T-cell (primary cell): ENCODE measurements at regions not wholly inside any gene's neighbourhood (a gene's known extent, or its start where the extent isn't known, plus 50 kb on each side); places are given as distances from the start of the nearest gene placed in this dataset.
"Not testable (repeated sequence)": the region's sequence is repeated elsewhere in the genome, so short reads cannot be mapped to it uniquely, and the experiment has no call there.

Experiments
- ATAC-seq, 4 experiments: fragments of 200-7000 bp in 3 of 4; fragments of 150-1000 bp in 1 of 4; cut with Tn5 transposase; replicated peaks in 1 of 4; 1 replicate in 3 of 4; 2 replicates in 1 of 4; pipeline ENCODE4 v1.10.0; 2021; ENCODE audit warnings: moderate library complexity in 3 of 4, mild to moderate bottlenecking in 2 of 4, moderate number of reproducible peaks in 1 of 4
- CTCF ChIA-PET, 2 donors: fragments of 300-600 bp; sonication (Branson Sonifier 250); formaldehyde crosslinking; loops; one replicate each; lab custom pipeline; 2022; ENCODE audit warnings: antibody characterized with exemption in 2 of 2; lab: Charles Lee
- POLR2A ChIA-PET, 2 donors: fragments of 300-600 bp; sonication (Branson Sonifier 250); formaldehyde crosslinking; loops; one replicate each; lab custom pipeline; 2022; ENCODE audit warnings: antibody characterized with exemption in 2 of 2; lab: Charles Lee
- DNase-seq, 35 experiments: peaks; one replicate each; pipeline versions ENCODE4 v3.0.0 to v3.0.0-alpha.2; 2013 to 2023
- H3K27ac ChIP-seq: one replicate; pipeline ENCODE4 v1.5.1; 2013; ENCODE audit warnings: low read length
- H3K27me3 ChIP-seq, 2 experiments: replicated peaks in 1 of 2; 1 replicate in 1 of 2; 2 replicates in 1 of 2; pipeline versions ENCODE4 v1.6.1 to v1.7.0; 2013; ENCODE audit warnings: low read length in 1 of 2, mixed read lengths in 1 of 2; ENCODE audit not compliant: control insufficient read depth in 2 of 2, insufficient read depth in 2 of 2; ENCODE audit errors: extremely low read depth in 1 of 2
- H3K36me3 ChIP-seq, 2 donors: 1 replicate in 1 of 2; 2 replicates in 1 of 2; pipeline versions ENCODE4 v1.6.1 to v1.7.0; 2013; ENCODE audit warnings: low read length in 1 of 2; ENCODE audit not compliant: control insufficient read depth in 2 of 2, insufficient read depth in 1 of 2; ENCODE audit errors: extremely low read depth in 1 of 2
- H3K4me1 ChIP-seq, 2 experiments: 1 replicate in 1 of 2; 2 replicates in 1 of 2; pipeline versions ENCODE4 v1.6.1 to v1.7.0; 2013; ENCODE audit warnings: low read length in 2 of 2, mixed read lengths in 1 of 2; ENCODE audit not compliant: insufficient read depth in 2 of 2, control insufficient read depth in 1 of 2; ENCODE audit errors: extremely low read depth in 1 of 2
- H3K4me3 ChIP-seq, 2 donors: 1 replicate in 1 of 2; 2 replicates in 1 of 2; pipeline versions ENCODE4 v1.5.1 to v1.7.0; 2013; ENCODE audit warnings: mild to moderate bottlenecking in 2 of 2, low read length in 1 of 2, moderate library complexity in 1 of 2; ENCODE audit not compliant: control insufficient read depth in 1 of 2; ENCODE audit errors: extremely low read depth in 1 of 2
- H3K9me3 ChIP-seq: 2 replicates; pipeline ENCODE4 v1.7.0; 2013
- H3K27ac Mint-ChIP-seq, 2 donors: one replicate each; pipeline ENCODE4 v1.8.0; 2020 to 2021; ENCODE audit warnings: mild to moderate bottlenecking in 2 of 2, mixed read lengths in 2 of 2
- H3K27me3 Mint-ChIP-seq, 2 donors: one replicate each; pipeline ENCODE4 v1.8.0; 2021 to 2022; ENCODE audit warnings: mixed read lengths in 2 of 2
- H3K36me3 Mint-ChIP-seq: one replicate; pipeline ENCODE4 v1.8.0; 2021; ENCODE audit warnings: mixed read lengths
- H3K4me1 Mint-ChIP-seq, 3 donors: one replicate each; pipeline ENCODE4 v1.8.0; 2020 to 2022; ENCODE audit warnings: mixed read lengths in 3 of 3, mild to moderate bottlenecking in 1 of 3
- H3K4me3 Mint-ChIP-seq, 3 donors: one replicate each; pipeline ENCODE4 v1.8.0; 2020 to 2022; ENCODE audit warnings: mild to moderate bottlenecking in 3 of 3, mixed read lengths in 3 of 3, moderate library complexity in 3 of 3
- H3K9me3 Mint-ChIP-seq, 3 donors: one replicate each; pipeline ENCODE4 v1.8.0; 2020 to 2022; ENCODE audit warnings: mixed read lengths in 3 of 3
- WGBS: methylation state at CpG from one replicate; pipeline ENCODE4 v1.1.5; 2013; ENCODE audit warnings: missing lambda C conversion rate; ENCODE audit not compliant: insufficient coverage; 5-methylcytosine and 5-hydroxymethylcytosine counted together

- Histone ChIP-seq H3K4me3 (no peak overlapping the region), H3K27me3 (no peaks in the 10 kb centered on the region), H3K36me3 (no peaks in the 10 kb centered on the region), H3K4me1 (no peaks in the 10 kb centered on the region), H3K27ac (no peak overlapping the region), H3K9me3 (no peaks in the 10 kb centered on the region)
- H3K9me3 Mint-ChIP-seq, result peaks cover 2 to 8% (median 4%) of the 10 kb centered on the region in 3 donors
- ChIA-PET CTCF (no interaction called here), POLR2A (no interaction called here)
- no peaks in the 10 kb centered on the region for H3K4me1 Mint-ChIP-seq
- no peak overlapping the region for H3K27ac Mint-ChIP-seq
- WGBS, result 80% methylated on average over 4 of the region's 5 CpGs
- no peak overlapping the region for H3K4me3 Mint-ChIP-seq
- DNase-seq, result no peak
- ATAC-seq, result no peak
- H3K36me3 Mint-ChIP-seq, result no peaks in the 10 kb centered on the region
- H3K27me3 Mint-ChIP-seq, result peaks cover 0 to 5% of the 10 kb centered on the region in 2 donors
Measured at GRCh38 chr5:163261647-163262269, 175.6 kb upstream of the CCNG1 start.

DNA sequence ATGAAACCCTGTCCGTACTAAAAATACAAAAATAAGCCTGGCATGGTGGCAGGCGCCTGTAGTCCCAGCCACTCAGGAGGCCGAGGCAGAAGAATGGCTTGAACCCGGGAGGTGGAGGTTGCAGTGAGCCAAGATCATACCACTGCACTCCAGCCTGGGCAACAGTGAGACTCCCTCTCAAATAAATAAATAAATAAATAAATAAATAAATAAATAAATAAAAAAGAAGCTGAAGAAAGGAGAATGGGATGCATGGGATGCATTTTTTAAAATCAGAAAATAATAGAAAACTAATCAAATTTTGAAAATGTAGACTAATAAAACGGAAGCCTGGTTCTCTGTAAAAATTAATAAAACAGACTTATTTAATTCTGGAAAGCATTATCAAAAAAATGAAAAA lies 171.1 kb upstream of the CCNG1 start:
- H3K27ac Mint-ChIP-seq, H3K36me3 ChIP-seq, H3K4me3 ChIP-seq, POLR2A ChIA-PET, H3K27me3 Mint-ChIP-seq, CTCF ChIA-PET, H3K4me1 ChIP-seq, H3K9me3 ChIP-seq, ATAC-seq, H3K9me3 Mint-ChIP-seq, DNase-seq, H3K4me3 Mint-ChIP-seq, H3K4me1 Mint-ChIP-seq, H3K36me3 Mint-ChIP-seq, H3K27me3 ChIP-seq, H3K27ac ChIP-seq: not testable (repeated sequence)
- WGBS, result 86% methylated on average over 1 of the region's 5 CpGs

GRCh38 chr5:163269624-163270023 lies 167.8 kb upstream of the CCNG1 start:
- ChIA-PET CTCF (no interaction called here), POLR2A (no interaction called here)
- Histone ChIP-seq H3K9me3 (no peaks in the 10 kb centered on the region), H3K27me3 (no peaks in the 10 kb centered on the region), H3K27ac (no peak overlapping the region), H3K4me3 (no peak overlapping the region), H3K36me3 (no peaks in the 10 kb centered on the region), H3K4me1 (no peaks in the 10 kb centered on the region)
- DNase-seq (no peak), ATAC-seq (no peak)
- H3K27me3 Mint-ChIP-seq, result no peaks in the 10 kb centered on the region
- no peaks in the 10 kb centered on the region for H3K4me1 Mint-ChIP-seq
- H3K27ac Mint-ChIP-seq, result no peak overlapping the region
- peaks cover 4 to 6% (median 5%) of the 10 kb centered on the region in 3 donors for H3K9me3 Mint-ChIP-seq
- H3K4me3 Mint-ChIP-seq, result no peak overlapping the region
- H3K36me3 Mint-ChIP-seq, result no peaks in the 10 kb centered on the region

DNA sequence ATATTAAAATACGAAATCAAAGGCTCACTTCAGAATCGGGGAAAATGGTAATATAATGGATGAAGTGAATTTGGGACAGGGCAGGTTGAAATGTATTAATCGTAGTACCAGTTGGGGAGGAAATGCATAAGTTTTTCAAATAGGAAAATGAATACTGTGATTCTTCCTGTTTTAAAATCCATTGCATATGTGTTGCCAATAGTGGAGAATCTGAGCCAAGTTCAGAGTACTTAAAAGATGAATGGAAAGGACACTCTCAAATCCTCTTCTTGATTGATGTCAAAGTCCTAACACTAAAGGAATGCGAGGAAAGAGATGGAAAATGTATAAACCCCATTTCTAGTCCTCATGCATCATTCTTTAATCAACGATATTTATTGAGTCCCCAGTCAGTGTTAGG lies 160.9 kb upstream of the CCNG1 start:
- Mint-ChIP-seq H3K9me3 (peaks cover 6 to 7% (median 7%) of the 10 kb centered on the region in 3 donors), H3K4me3 (no peak overlapping the region), H3K27ac (no peak overlapping the region), H3K36me3 (no peaks in the 10 kb centered on the region), H3K4me1 (no peaks in the 10 kb centered on the region), H3K27me3 (peaks cover 0 to 3% of the 10 kb centered on the region in 2 donors)
- WGBS, result 83% methylated on average over 1 of the region's 5 CpGs
- ATAC-seq, result no peak
- DNase-seq, result no peak
- H3K4me1 ChIP-seq, result no peaks in the 10 kb centered on the region
- CTCF ChIA-PET, result no interaction called here
- no peaks in the 10 kb centered on the region for H3K9me3 ChIP-seq
- H3K36me3 ChIP-seq, result no peaks in the 10 kb centered on the region
- H3K27ac ChIP-seq, result no peak overlapping the region
- no peaks in the 10 kb centered on the region for H3K27me3 ChIP-seq
- POLR2A ChIA-PET, result no interaction called here
- H3K4me3 ChIP-seq, result no peak overlapping the region

- H3K27ac Mint-ChIP-seq, H3K9me3 Mint-ChIP-seq, DNase-seq, CTCF ChIA-PET, ATAC-seq, H3K4me3 ChIP-seq, H3K27ac ChIP-seq, POLR2A ChIA-PET, H3K9me3 ChIP-seq, H3K4me1 Mint-ChIP-seq, H3K4me3 Mint-ChIP-seq, H3K27me3 Mint-ChIP-seq, H3K36me3 ChIP-seq, H3K4me1 ChIP-seq, H3K36me3 Mint-ChIP-seq, H3K27me3 ChIP-seq: not testable (repeated sequence)
- no CpG with 5 or more reads among the region's 3 CpGs for WGBS
Measured at GRCh38 chr5:163280897-163281296, 156.5 kb upstream of the CCNG1 start.

GRCh38 chr5:163281512-163281911 lies 155.9 kb upstream of the CCNG1 start:
- H3K36me3 ChIP-seq, result no peaks in the 10 kb centered on the region
- POLR2A ChIA-PET, result no interaction called here
- no peaks in the 10 kb centered on the region for H3K9me3 ChIP-seq
- ATAC-seq, result no peak
- H3K4me1 ChIP-seq, result no peaks in the 10 kb centered on the region
- Mint-ChIP-seq H3K4me1 (no peaks in the 10 kb centered on the region), H3K36me3 (no peaks in the 10 kb centered on the region), H3K27ac (no peak overlapping the region), H3K9me3 (peaks cover 0 to 5% (median 5%) of the 10 kb centered on the region in 3 donors), H3K4me3 (no peak overlapping the region), H3K27me3 (peaks cover 0 to 3% of the 10 kb centered on the region in 2 donors)
- no peak for DNase-seq
- no peaks in the 10 kb centered on the region for H3K27me3 ChIP-seq
- CTCF ChIA-PET, result no interaction called here
- no peak overlapping the region for H3K4me3 ChIP-seq
- no CpG with 5 or more reads among the region's 1 CpG for WGBS
- no peak overlapping the region for H3K27ac ChIP-seq

- ChIA-PET POLR2A (no interaction called here), CTCF (no interaction called here)
- no CpG with 5 or more reads among the region's 1 CpG for WGBS
- H3K27ac Mint-ChIP-seq, result no peak overlapping the region
- H3K27me3 Mint-ChIP-seq, result peaks cover 4 to 18% of the 10 kb centered on the region in 2 donors
- H3K36me3 ChIP-seq, result no peaks in the 10 kb centered on the region
- no peak for DNase-seq
- H3K4me1 ChIP-seq, result no peaks in the 10 kb centered on the region
- H3K36me3 Mint-ChIP-seq, result no peaks in the 10 kb centered on the region
- no peaks in the 10 kb centered on the region for H3K9me3 ChIP-seq
- no peak overlapping the region for H3K4me3 Mint-ChIP-seq
- no peak overlapping the region for H3K27ac ChIP-seq
- no peaks in the 10 kb centered on the region for H3K4me1 Mint-ChIP-seq
- no peaks in the 10 kb centered on the region for H3K27me3 ChIP-seq
- H3K4me3 ChIP-seq, result no peak overlapping the region
- no peak for ATAC-seq
- no peaks in the 10 kb centered on the region for H3K9me3 Mint-ChIP-seq
Measured at GRCh38 chr5:163293836-163294235, 143.6 kb upstream of the CCNG1 start.
